NK-92 (cell line): ENCODE measurements at regions not wholly inside any gene's neighbourhood (a gene's known extent, or its start where the extent isn't known, plus 50 kb on each side); places are given as distances from the start of the nearest gene placed in this dataset.

Source experiments
- DNase-seq: peaks from one replicate; lab custom pipeline; 2025; ENCODE audit not compliant: unreplicated experiment; lab: John Stamatoyannopoulos, UW

DNA sequence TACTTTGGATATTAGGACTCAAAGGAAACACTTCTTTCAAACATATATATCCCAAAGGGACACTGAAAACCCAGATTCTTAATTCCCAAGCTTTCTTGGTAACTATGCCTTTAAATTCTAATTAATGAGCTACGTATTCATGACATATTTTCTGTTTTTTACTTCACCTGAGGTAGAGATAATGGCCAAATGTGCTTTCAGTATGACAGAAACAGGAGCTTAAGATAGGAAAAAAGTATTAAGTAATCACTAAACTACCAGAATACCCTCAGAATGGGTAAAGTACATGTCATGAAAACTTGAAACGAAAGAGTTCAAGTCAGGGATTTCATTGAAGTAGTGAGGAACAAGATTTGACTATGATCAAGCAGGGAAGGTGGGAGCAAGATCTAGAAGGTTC, 478.5 kb downstream of the AGTPBP1 start:
- no peak for DNase-seq

DNA sequence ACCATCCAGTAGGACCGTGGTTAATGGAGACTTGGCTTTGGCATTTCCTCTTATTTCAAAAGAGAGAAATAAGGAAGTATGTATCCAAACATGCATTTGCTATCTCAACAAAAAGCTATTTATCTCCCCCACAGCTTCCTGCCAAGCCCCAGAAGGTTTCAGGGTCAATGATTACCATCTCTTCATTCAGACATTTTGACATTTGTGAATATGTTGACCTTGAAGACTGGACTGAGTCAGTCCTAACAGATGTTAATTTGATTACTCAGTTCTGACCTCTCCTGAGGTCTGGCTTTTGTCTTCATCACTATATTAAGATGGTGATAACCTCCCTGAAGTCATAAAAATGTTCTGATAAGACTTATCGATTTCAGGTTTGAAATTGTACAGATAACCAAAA, 479.4 kb downstream of the AGTPBP1 start:
- DNase-seq, result no peak

DNA sequence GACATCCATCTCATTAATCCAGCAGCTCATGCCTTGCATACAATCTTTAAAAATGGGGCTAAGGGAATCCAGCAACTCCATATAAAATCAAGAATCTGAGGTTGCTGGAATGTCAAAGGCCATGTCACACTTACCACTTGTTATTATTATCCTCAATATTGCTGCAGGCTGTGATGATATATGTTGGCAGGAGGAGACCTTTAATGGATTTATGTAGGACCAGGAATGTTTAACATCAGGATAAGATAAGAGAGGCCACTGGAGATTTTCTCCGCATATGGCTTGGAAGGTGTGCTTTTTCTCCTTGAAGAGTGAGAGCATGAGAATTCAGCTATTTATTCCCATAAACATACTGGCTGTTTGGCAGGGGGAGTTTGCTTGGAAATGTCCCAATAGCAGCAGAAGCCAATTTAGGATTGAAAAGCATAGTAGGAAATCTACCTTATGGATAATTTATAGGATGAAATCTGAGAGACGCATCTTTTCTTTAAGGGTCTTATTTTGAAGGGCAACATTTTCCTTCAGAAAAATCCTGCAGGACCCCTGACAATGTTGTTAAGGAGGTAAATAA, 481.4 kb downstream of the AGTPBP1 start:
- no peak for DNase-seq

- peak; percentile 7 for DNase-seq
Measured at GRCh38 chr9:85258823-85259370, 482.9 kb downstream of the AGTPBP1 start.

GRCh38 chr9:85258236-85258635, 483.5 kb downstream of the AGTPBP1 start:
- no peak for DNase-seq

DNA sequence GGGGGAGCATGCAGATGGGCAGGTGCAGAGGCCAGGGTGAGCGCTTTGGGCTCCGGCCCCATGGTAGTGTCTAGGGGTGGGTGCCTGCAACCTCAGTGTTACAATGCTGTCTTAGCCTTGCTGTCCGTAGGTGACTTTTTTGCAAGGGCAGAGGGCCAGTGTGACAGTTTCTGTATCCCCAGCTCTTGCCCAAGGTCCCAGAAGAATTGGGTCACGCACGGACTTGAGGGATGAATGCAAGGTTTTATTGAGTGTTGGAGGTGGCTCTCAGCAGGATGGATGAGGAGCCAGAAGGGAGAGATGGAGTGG, 492.5 kb downstream of the AGTPBP1 start:
- no peak for DNase-seq

GRCh38 chr9:85248514-85249312, 493.0 kb downstream of the AGTPBP1 start:
- no peak for DNase-seq

DNA sequence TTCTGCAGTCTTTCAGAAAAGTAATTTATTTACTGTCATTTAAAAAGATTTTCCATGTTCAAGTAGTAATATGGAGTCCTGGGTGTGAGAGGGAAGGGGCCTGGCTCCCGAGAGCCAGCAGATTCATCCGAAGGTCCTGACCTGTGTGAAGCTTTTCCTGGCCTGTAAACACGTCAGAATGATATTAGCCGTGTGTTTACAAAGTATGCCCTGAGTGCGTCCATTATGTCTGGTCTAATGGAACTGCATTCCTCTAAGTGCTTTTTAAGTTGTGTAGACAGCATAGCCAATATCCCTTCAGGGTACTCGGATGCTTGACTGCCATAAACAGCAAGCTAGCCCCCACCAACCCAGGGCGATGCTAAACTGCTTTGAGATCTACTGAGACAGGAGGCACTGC, 495.2 kb downstream of the AGTPBP1 start:
- no peak for DNase-seq

DNA sequence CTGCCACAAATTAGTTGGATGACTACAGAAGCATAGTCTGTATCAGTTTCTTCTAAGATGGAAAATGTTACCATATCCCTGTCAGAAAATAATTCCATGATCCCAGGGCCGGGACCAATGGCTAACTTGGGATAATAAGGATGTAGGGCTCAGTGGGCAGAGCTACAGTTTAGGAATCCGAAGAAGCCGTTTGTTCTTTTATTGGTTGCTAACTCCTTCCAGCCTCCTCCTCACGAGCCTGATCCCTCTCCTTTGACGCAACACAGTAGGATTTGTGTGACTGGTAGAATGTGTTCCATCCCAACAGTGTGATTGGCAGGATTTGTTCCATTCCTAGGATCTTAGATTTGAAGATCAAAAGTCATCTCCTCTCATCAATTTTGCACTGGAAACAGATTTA, 496.9 kb downstream of the AGTPBP1 start:
- no peak for DNase-seq

DNA sequence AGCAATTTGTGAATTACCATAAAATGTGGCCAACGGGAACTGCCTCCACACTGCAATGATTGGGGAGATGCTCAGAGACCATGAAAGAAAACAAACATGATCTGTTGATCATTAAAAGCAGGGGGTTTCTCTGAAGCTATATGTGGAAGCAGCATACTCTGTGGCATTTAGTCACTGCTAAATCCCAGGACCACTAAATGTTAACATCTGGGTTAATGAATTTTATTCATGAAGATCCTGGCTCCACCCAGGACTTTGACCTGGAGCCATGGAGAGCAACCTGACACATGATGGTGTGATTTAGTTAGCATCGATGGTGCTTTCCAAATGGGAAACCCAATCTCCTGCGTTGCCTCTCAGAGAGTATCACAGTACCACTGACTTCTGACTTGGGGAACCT, 497.8 kb downstream of the AGTPBP1 start:
- DNase-seq, result no peak

GRCh38 chr9:85237478-85237877, 504.3 kb downstream of the AGTPBP1 start:
- DNase-seq, result no peak

DNA sequence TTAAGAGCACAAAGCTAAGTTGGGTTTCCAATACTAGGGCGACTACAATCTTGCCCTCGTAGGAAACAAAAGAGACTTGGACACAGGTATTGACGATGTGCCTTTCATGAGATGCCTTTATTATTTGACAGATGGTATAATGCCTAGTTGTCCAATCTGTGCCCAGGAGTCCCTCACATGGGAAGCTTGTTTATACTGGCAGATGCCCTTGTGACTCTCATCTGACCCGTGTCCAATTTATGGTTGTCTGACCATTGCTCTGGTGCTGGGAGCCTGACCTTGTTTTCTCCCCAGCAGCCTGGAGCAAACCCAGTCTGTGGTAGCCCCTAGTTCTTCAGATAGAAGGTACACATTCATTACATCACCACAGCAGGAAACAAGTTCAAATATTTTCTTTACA, 511.7 kb downstream of the AGTPBP1 start:
- DNase-seq, result no peak

GRCh38 chr9:85228111-85228855, 513.5 kb downstream of the AGTPBP1 start:
- DNase-seq, result no peak

- DNase-seq, result no peak
Measured at GRCh38 chr9:85225180-85225579, 516.6 kb downstream of the AGTPBP1 start.

DNA sequence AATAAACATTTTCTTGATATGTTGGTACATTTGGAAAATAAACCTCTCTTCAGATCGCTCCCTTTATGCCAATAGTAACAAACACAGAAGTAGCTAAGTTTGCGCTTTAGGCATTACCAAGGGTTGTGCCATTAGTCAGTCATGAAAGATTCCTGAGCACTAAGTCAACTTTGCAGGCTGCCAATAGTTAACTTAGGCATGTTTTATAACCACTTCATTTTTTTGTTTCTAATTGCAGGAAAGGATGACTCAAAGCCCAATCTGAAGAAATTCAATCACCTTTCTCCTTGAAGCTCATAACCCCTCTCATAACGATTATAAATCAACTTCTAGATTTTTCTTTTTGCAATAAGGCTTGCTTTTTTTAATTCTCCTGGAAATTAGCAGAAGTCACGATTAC, 517.0 kb downstream of the AGTPBP1 start:
- DNase-seq, result no peak

GRCh38 chr9:85224301-85224700, 517.5 kb downstream of the AGTPBP1 start:
- no peak for DNase-seq

- DNase-seq, result no peak
Measured at GRCh38 chr9:85223506-85224125, 518.1 kb downstream of the AGTPBP1 start.

- no peak for DNase-seq
Measured at GRCh38 chr9:85216601-85217000, 525.2 kb downstream of the AGTPBP1 start.

DNA sequence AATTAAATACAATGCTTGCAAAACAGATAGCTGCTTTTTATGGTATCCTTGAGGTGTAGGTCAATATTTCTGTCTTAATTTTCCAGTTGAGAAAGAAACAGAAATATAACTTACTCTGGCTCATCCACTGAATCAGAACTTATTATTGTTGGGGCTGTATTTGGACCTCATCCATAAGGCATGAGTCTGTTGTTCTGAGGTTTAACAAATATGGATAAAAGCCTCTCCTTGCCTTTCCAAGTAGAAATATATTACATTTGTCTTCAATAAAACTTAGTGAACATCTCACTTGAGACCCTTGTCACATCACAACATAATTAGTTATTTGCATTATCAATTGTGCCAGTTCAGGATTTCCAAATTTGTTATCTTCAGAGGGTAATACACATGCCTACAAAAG, 525.8 kb downstream of the AGTPBP1 start:
- no peak for DNase-seq

GRCh38 chr9:85215416-85215815, 526.3 kb downstream of the AGTPBP1 start:
- no peak for DNase-seq
